ENCODE measurements at regions not wholly inside any gene's neighbourhood (a gene's known extent, or its start where the extent isn't known, plus 50 kb on each side); places are given as distances from the start of the nearest gene placed in this dataset.

GRCh38 chr9:89747596-89747995, 142.8 kb downstream of the GADD45G start:
- no peak for DNase-seq (ENCODE audit: low spot score)

- DNase-seq (ENCODE audit: low spot score), result no peak
Measured at GRCh38 chr9:89748021-89748670, 143.3 kb downstream of the GADD45G start.

GRCh38 chr9:89748831-89749499, 144.2 kb downstream of the GADD45G start:
- DNase-seq (ENCODE audit: low spot score), result no peak

- no peak for DNase-seq (ENCODE audit: low spot score)
Measured at GRCh38 chr9:89749500-89750116, 144.8 kb downstream of the GADD45G start.

- no peak for DNase-seq (ENCODE audit: low spot score)
Measured at GRCh38 chr9:89750117-89750791, 145.4 kb downstream of the GADD45G start.

GRCh38 chr9:89751079-89751825, 146.4 kb downstream of the GADD45G start:
- DNase-seq (ENCODE audit: low spot score), result no peak

GRCh38 chr9:89752154-89752553, 147.3 kb downstream of the GADD45G start:
- DNase-seq (ENCODE audit: low spot score), result no peak

- no peak for DNase-seq (ENCODE audit: low spot score)
Measured at GRCh38 chr9:89753472-89754055, 148.8 kb downstream of the GADD45G start.

GRCh38 chr9:89754193-89754592, 149.4 kb downstream of the GADD45G start:
- no peak for DNase-seq (ENCODE audit: low spot score)

- DNase-seq (ENCODE audit: low spot score), result no peak
Measured at GRCh38 chr9:89755821-89756220, 151.0 kb downstream of the GADD45G start.

GRCh38 chr9:89756891-89757537, 152.2 kb downstream of the GADD45G start:
- DNase-seq (ENCODE audit: low spot score), result peak; percentile 26

GRCh38 chr9:89757776-89758528, 153.1 kb downstream of the GADD45G start:
- DNase-seq (ENCODE audit: low spot score), result no peak

- peak; percentile 29 for DNase-seq (ENCODE audit: low spot score)
Measured at GRCh38 chr9:89759572-89759971, 154.8 kb downstream of the GADD45G start.

- DNase-seq (ENCODE audit: low spot score), result no peak
Measured at GRCh38 chr9:89760123-89760522, 155.3 kb downstream of the GADD45G start.

GRCh38 chr9:89764217-89764616, 159.4 kb downstream of the GADD45G start:
- no peak for DNase-seq (ENCODE audit: low spot score)

GRCh38 chr9:89765211-89765946, 160.6 kb downstream of the GADD45G start:
- no peak for DNase-seq (ENCODE audit: low spot score)

GRCh38 chr9:89766991-89767390, 162.2 kb downstream of the GADD45G start:
- DNase-seq (ENCODE audit: low spot score), result no peak

GRCh38 chr9:89768051-89768450, 163.2 kb downstream of the GADD45G start:
- no peak for DNase-seq (ENCODE audit: low spot score)

GRCh38 chr9:89768650-89769071, 163.8 kb downstream of the GADD45G start:
- DNase-seq (ENCODE audit: low spot score), result no peak
